GM12865 (cell line): ENCODE measurements at regions not wholly inside any gene's neighbourhood (a gene's known extent, or its start where the extent isn't known, plus 50 kb on each side); places are given as distances from the start of the nearest gene placed in this dataset.

ENCODE experiments used
- DNase-seq: peaks from one replicate; pipeline ENCODE4 v3.0.0; 2010; ENCODE audit warnings: low read depth
- H3K4me3 ChIP-seq: 2 replicates; pipeline ENCODE4 v1.5.1; 2011; ENCODE audit warnings: mild to moderate bottlenecking, low read depth, low read length, control low read depth
- TF ChIP-seq, protein P1 (sequence below): IDR thresholded peaks from 2 replicates; pipeline ENCODE4 v1.5.1; 2011; ENCODE audit warnings: low read length, control low read depth, low read depth, inconsistent platforms; ENCODE audit not compliant: insufficient read depth; ENCODE audit errors: missing control alignments

DNA sequence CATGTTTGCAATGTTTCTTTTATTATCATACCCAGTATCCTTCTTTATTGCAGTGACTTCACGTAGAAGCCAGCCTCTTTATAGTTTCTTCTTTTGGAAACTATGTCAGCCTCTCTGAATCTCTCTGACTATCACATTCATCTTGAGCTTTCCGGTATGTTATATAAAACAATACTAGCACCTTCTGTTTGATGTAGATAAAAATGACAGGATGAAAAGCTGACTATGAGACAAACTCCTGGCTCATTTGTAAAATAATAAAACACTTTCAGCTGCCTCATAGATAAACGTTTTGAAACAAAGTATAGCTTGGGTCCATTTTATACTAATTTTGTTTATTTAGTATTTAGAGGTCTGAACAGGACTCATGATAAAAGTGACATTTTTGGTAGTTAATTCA, 1145.4 kb upstream of the NUDT12 start:
- no peak overlapping the region for H3K4me3 ChIP-seq
- TF ChIP-seq, protein P1, sequence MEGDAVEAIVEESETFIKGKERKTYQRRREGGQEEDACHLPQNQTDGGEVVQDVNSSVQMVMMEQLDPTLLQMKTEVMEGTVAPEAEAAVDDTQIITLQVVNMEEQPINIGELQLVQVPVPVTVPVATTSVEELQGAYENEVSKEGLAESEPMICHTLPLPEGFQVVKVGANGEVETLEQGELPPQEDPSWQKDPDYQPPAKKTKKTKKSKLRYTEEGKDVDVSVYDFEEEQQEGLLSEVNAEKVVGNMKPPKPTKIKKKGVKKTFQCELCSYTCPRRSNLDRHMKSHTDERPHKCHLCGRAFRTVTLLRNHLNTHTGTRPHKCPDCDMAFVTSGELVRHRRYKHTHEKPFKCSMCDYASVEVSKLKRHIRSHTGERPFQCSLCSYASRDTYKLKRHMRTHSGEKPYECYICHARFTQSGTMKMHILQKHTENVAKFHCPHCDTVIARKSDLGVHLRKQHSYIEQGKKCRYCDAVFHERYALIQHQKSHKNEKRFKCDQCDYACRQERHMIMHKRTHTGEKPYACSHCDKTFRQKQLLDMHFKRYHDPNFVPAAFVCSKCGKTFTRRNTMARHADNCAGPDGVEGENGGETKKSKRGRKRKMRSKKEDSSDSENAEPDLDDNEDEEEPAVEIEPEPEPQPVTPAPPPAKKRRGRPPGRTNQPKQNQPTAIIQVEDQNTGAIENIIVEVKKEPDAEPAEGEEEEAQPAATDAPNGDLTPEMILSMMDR = no peak
- DNase-seq = no peak

DNA sequence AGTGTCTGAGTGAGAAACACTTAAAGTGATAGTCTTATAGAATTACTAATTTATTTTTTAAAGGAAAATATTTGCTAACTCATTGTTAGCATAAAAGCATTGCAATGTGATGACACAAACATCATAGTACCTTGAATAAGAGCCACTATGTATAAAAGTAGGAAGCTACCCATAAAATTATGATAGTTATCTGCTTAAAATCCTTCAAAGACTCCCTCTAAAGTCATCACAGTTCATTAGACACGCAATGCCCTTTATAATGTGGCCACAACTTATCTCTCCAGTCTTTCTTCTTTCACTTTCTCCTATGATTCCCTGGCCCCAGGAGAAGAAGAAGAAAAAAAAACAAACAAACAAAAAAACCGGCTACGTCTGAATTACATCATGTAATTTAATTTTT, 1144.0 kb upstream of the NUDT12 start:
- no peak overlapping the region for H3K4me3 ChIP-seq
- DNase-seq = no peak
- TF ChIP-seq, protein P1 = no peak

DNA sequence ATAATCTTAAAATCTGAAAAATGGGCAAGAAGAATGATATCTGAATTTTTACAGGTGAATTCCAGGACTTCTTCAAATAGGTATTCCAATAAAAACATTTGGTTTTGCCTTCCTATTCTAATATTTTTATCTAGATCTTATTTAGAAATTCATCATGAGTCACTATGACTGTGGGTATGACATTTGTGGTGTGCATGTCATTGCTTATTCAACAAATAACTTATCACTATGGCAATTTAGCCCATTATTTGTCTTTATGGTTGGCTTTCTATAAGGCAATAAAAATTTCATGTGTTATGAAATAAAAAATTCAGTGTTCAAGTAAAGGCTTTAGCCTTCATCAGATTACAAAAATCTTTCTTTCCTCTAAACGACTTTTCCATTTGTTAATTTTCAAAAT, 1139.6 kb upstream of the NUDT12 start:
- no peak for DNase-seq
- H3K4me3 ChIP-seq = no peak overlapping the region
- TF ChIP-seq, protein P1 = no peak

DNA sequence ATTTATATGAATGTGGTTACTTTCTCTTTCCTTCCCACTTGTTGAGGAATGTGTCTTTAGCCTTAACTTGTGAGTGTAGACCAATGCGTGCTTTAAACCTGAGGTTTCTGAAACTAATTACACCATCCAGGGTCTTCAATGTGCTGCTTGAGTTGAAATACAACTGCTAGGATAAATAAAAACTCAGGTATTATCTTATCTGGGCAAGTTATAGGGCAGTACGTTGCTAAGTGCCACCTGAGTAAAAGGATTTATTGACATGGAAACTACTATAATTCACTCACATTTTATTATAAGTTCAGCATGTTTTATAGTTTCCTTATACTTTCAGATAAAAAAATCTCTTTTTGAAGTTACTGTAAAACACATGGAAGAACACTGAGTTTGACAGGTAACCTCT, 1136.8 kb upstream of the NUDT12 start:
- H3K4me3 ChIP-seq = no peak overlapping the region
- TF ChIP-seq, protein P1 = no peak

DNA sequence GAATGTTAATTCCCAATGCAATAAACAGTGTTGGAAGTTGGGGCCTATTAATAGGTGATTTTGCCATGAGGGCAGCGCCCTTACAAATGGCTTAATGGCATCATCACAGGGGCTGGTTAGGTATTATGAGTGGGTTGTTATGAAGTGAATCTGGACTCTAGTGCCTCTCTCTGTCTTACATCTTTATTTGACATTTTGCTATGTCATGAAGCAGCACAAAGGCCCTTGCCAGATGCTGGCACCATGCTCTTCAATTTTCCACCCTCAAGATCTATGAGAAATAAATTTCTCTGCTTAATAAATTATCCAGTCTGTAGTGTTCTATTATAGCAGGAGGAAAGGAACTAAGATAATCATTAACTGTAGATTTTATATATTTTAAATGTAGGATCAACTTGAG, 1098.7 kb upstream of the NUDT12 start:
- no peak overlapping the region for H3K4me3 ChIP-seq
- no peak for DNase-seq

More for the DNA sequence above, 1136.8 kb upstream of the NUDT12 start:
- DNase-seq = no peak

DNA sequence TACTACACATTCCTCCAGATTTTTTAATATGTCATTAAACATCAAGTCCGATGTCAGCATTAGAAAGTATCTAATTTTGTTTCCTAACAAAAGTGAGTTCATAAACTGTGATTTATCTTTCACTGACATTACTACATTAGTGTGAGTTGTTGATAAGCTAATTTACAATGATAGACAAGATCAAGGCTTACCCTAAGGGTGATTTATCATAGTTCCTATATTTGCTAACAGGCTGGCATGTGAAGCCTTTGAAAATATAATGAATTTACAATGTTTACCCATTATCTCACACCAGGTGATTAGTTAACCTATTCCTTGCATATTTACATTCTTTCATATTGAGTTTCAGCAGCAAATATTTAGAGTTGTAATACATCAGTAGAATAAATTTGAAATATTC, 1096.9 kb upstream of the NUDT12 start:
- H3K4me3 ChIP-seq = no peak overlapping the region
- no peak for DNase-seq
- TF ChIP-seq, protein P1 = no peak

More for the DNA sequence above, 1098.7 kb upstream of the NUDT12 start:
- TF ChIP-seq, protein P1 = no peak

DNA sequence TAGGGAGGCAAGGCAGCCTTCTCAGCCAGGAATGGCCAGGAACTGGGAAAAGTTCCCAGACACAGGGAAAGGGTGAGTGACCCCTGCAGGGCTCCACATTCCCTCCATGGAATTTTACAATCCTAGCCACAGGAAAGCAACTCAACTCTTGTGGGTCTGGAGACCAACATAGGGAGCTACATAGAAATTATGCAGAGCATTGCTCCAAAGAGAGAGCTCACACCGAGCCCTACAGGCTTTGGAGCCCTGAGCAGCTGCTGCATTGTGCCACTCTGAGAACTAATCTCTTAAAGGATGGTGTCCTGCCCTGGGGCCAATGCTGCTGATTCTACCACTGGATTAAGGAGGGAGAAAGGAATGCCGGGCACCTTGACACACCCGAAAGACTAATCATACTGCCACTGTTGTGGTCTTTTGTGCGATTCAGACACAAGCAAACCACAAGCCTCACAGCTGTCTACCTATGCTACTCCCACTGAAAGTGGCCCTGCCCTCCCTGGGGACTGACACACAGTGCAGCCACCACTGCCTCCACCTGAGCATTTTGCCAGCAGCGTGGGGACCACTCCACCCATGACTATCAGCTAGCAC, 1089.8 kb upstream of the NUDT12 start:
- H3K4me3 ChIP-seq = no peak overlapping the region
- TF ChIP-seq, protein P1 = no peak
- no peak for DNase-seq
